GM12878 (cell line): ENCODE measurements at regions not wholly inside any gene's neighbourhood (a gene's known extent, or its start where the extent isn't known, plus 50 kb on each side); places are given as distances from the start of the nearest gene placed in this dataset.

ENCODE experiments used
- CREB1 ChIP-seq: IDR thresholded peaks from 2 replicates; pipeline ENCODE4 v1.6.1; 2012; ENCODE audit warnings: low read depth, mild to moderate bottlenecking, inconsistent platforms
- CTCF ChIP-seq, 3 experiments: IDR thresholded peaks in 2 of 3; conservative IDR thresholded peaks in 1 of 3; 2 replicates each; pipeline ENCODE4 v1.5.1; 2011; ENCODE audit warnings: low read depth in 3 of 3, low read length in 3 of 3, mild to moderate bottlenecking in 3 of 3, control low read depth in 2 of 3, moderate library complexity in 2 of 3, inconsistent platforms in 1 of 3, mixed read lengths in 1 of 3; ENCODE audit not compliant: control insufficient read depth in 2 of 3, insufficient read depth in 1 of 3; ENCODE audit errors: extremely low read depth in 1 of 3
- EZH2 ChIP-seq: IDR thresholded peaks from 2 replicates; pipeline ENCODE4 v1.6.1; 2012; ENCODE audit warnings: low read depth, mild to moderate bottlenecking, control low read depth, inconsistent platforms, low read length, borderline replicate concordance; ENCODE audit not compliant: control insufficient read depth
- GABPA ChIP-seq: IDR thresholded peaks from 2 replicates; pipeline ENCODE4 v1.6.1; 2014; ENCODE audit warnings: antibody characterized with exemption, low read depth, mild to moderate bottlenecking, inconsistent platforms
- HCFC1 ChIP-seq: fragments of 150-350 bp; IDR thresholded peaks from 2 replicates; pipeline ENCODE4 v1.6.1; 2014; ENCODE audit warnings: low read length
- HDAC2 ChIP-seq: fragments of 200-600 bp; sonication (generic); IDR thresholded peaks from 2 replicates; pipeline ENCODE4 v1.6.1; 2017
- MTA3 ChIP-seq: IDR thresholded peaks from 2 replicates; pipeline ENCODE4 v1.6.1; 2012; ENCODE audit warnings: low read length, inconsistent platforms, borderline replicate concordance
- MYC ChIP-seq: IDR thresholded peaks from 2 replicates; pipeline ENCODE4 v1.6.1; 2011; ENCODE audit warnings: mild to moderate bottlenecking, low read length, moderate library complexity, inconsistent platforms; ENCODE audit not compliant: insufficient read depth, insufficient replicate concordance, insufficient read length, severe bottlenecking
- POLR2A ChIP-seq: IDR thresholded peaks from 2 replicates; pipeline ENCODE4 v1.6.1; 2011; ENCODE audit warnings: low read depth, mild to moderate bottlenecking, low read length
- POLR2AphosphoS2 ChIP-seq: IDR thresholded peaks from 2 replicates; pipeline ENCODE4 v1.6.1; 2011; ENCODE audit warnings: low read depth, mild to moderate bottlenecking, low read length, improper control_type of control experiment, moderate library complexity
- SMC3 ChIP-seq: IDR thresholded peaks from 2 replicates; pipeline ENCODE4 v1.6.1; 2011; ENCODE audit warnings: low read length, improper control_type of control experiment, borderline replicate concordance
- STAT1 ChIP-seq: fragments of 450-650 bp; conservative IDR thresholded peaks from 2 replicates; pipeline ENCODE4 v1.6.1; 2014; ENCODE audit warnings: antibody characterized with exemption, mild to moderate bottlenecking
- TAF1 ChIP-seq: IDR thresholded peaks from 2 replicates; pipeline ENCODE4 v1.6.1; 2011; ENCODE audit warnings: mild to moderate bottlenecking, low read depth, low read length, borderline replicate concordance
- TF ChIP-seq, protein P1 (sequence below): fragments of 450-650 bp; IDR thresholded peaks from 2 replicates; pipeline ENCODE4 v1.6.1; 2017; ENCODE audit warnings: mild to moderate bottlenecking, moderate library complexity

DNA sequence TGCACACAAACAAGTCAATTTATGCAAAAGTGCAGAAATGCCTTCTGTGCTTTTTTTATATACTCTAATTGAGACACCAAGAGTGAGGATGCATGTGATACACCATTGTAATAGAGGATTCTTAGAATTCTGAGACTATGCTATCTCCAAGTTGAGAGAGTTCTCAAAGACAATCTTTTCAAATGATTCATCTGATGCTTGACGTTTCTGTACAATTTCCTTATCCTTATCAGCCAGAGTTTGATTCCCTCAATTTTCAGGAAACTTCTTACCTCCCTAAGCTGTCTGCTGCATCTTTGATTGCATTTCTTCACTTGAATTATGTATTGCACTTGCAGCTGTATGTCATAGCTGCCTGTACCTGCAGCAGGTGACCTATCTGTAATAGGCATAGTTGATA lies 211.3 kb upstream of the SPAG17 start:
- TF ChIP-seq POLR2A, result no peak
- TF ChIP-seq CTCF (IDR thresholded peaks at IDR 0.05 in 2 of 3, conservative IDR thresholded peaks at IDR 0.05 in 1 of 3; ENCODE audit: control insufficient read depth in 2 of 3, extremely low read depth in 1 of 3, insufficient read depth in 1 of 3, low read depth in 3 of 3, low read length in 3 of 3), result no peak
- no peak for TF ChIP-seq STAT1
- no peak for TF ChIP-seq HCFC1
- no peak for TF ChIP-seq TAF1
- TF ChIP-seq CREB1, result no peak
- no peak for TF ChIP-seq POLR2AphosphoS2
- no peak for TF ChIP-seq HDAC2
- TF ChIP-seq GABPA, result no peak
- TF ChIP-seq EZH2, result no peak
- no peak for TF ChIP-seq MYC
- no peak for TF ChIP-seq SMC3
- TF ChIP-seq, protein P1, sequence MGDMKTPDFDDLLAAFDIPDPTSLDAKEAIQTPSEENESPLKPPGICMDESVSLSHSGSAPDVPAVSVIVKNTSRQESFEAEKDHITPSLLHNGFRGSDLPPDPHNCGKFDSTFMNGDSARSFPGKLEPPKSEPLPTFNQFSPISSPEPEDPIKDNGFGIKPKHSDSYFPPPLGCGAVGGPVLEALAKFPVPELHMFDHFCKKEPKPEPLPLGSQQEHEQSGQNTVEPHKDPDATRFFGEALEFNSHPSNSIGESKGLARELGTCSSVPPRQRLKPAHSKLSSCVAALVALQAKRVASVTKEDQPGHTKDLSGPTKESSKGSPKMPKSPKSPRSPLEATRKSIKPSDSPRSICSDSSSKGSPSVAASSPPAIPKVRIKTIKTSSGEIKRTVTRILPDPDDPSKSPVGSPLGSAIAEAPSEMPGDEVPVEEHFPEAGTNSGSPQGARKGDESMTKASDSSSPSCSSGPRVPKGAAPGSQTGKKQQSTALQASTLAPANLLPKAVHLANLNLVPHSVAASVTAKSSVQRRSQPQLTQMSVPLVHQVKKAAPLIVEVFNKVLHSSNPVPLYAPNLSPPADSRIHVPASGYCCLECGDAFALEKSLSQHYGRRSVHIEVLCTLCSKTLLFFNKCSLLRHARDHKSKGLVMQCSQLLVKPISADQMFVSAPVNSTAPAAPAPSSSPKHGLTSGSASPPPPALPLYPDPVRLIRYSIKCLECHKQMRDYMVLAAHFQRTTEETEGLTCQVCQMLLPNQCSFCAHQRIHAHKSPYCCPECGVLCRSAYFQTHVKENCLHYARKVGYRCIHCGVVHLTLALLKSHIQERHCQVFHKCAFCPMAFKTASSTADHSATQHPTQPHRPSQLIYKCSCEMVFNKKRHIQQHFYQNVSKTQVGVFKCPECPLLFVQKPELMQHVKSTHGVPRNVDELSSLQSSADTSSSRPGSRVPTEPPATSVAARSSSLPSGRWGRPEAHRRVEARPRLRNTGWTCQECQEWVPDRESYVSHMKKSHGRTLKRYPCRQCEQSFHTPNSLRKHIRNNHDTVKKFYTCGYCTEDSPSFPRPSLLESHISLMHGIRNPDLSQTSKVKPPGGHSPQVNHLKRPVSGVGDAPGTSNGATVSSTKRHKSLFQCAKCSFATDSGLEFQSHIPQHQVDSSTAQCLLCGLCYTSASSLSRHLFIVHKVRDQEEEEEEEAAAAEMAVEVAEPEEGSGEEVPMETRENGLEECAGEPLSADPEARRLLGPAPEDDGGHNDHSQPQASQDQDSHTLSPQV, result no peak
- no peak for TF ChIP-seq MTA3
